DND-41 (cell line): ENCODE measurements at regions not wholly inside any gene's neighbourhood (a gene's known extent, or its start where the extent isn't known, plus 50 kb on each side); places are given as distances from the start of the nearest gene placed in this dataset.

Experiments
- ATAC-seq: fragments of 200-7000 bp; cut with Tn5 transposase; 3 replicates; pipeline ENCODE4 v1.9.1; 2021; ENCODE audit warnings: low read depth; ENCODE audit not compliant: insufficient read depth
- DNase-seq: peaks from one replicate; pipeline ENCODE4 v3.0.0-alpha.2; 2020
- H2AFZ ChIP-seq: 2 replicates; pipeline ENCODE4 v1.6.0; 2012; ENCODE audit warnings: low read depth, low read length
- H3K27ac ChIP-seq: 2 replicates; pipeline ENCODE4 v1.5.1; 2012; ENCODE audit warnings: low read length, inconsistent platforms
- H3K27me3 ChIP-seq: fragments of 200-600 bp; sonication (generic); 2 replicates; pipeline ENCODE4 v1.6.0; 2012; ENCODE audit warnings: low read length, mild to moderate bottlenecking, inconsistent platforms; ENCODE audit not compliant: insufficient read depth, poor library complexity
- H3K36me3 ChIP-seq: 2 replicates; pipeline ENCODE4 v1.5.1; 2012; ENCODE audit warnings: low read length, inconsistent platforms; ENCODE audit not compliant: insufficient read depth
- H3K4me1 ChIP-seq: 2 replicates; pipeline ENCODE4 v1.5.1; 2012; ENCODE audit warnings: mild to moderate bottlenecking, low read length; ENCODE audit not compliant: insufficient read depth
- H3K4me2 ChIP-seq: 2 replicates; pipeline ENCODE4 v1.6.0; 2012; ENCODE audit warnings: mild to moderate bottlenecking, moderate library complexity, low read length, inconsistent platforms; ENCODE audit not compliant: insufficient read depth
- H3K4me3 ChIP-seq, 2 experiments: fragments of 200-600 bp in 1 of 2; shearing (Covaris generic) in 1 of 2; 2 replicates each; pipeline ENCODE4 v1.5.1; 2012 to 2016; ENCODE audit warnings: inconsistent platforms in 2 of 2, low read length in 2 of 2, mild to moderate bottlenecking in 2 of 2, low read depth in 1 of 2, moderate library complexity in 1 of 2
- H3K79me2 ChIP-seq: 2 replicates; pipeline ENCODE4 v1.6.0; 2012; ENCODE audit warnings: low read length, inconsistent platforms; ENCODE audit not compliant: insufficient read depth
- H3K9ac ChIP-seq: 2 replicates; pipeline ENCODE4 v1.6.0; 2012; ENCODE audit warnings: low read depth, mild to moderate bottlenecking, inconsistent platforms, low read length, moderate library complexity
- H3K9me3 ChIP-seq: 2 replicates; pipeline ENCODE4 v1.5.1; 2012; ENCODE audit warnings: low read length, moderate library complexity, mild to moderate bottlenecking, inconsistent platforms; ENCODE audit not compliant: insufficient read depth, severe bottlenecking
- H4K20me1 ChIP-seq: 2 replicates; pipeline ENCODE4 v1.6.0; 2012; ENCODE audit warnings: low read length; ENCODE audit not compliant: insufficient read depth
- EZH2 ChIP-seq: IDR thresholded peaks from 3 replicates; pipeline ENCODE4 v1.6.1; 2012; ENCODE audit warnings: borderline replicate concordance, low read depth, mild to moderate bottlenecking, moderate library complexity, low read length, inconsistent platforms; ENCODE audit not compliant: severe bottlenecking
- TF ChIP-seq, protein P1 (sequence below): IDR thresholded peaks from 2 replicates; pipeline ENCODE4 v1.5.1; 2012; ENCODE audit warnings: borderline replicate concordance, low read length, moderate library complexity, mild to moderate bottlenecking; ENCODE audit not compliant: poor library complexity, severe bottlenecking; ENCODE audit errors: extremely low read depth

DNA sequence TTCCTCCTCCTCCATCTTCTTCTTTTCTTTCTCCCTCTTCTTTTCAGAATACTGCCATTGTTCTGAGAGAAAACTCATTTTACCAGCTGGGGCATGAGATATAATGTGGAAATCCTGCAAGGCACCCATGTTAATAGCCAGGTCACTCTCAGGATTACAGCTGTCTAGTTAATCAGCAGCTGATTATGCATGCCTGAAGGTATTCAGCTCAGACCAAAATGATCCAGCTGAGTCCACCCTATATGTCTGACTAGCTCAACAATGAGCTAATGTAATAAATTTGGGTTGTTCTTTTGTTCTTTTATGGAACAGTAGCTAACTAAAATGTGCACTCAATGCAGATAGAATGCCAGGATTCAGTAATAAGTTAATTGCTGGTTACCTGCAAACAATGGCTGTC is 441.4 kb downstream of the KDM5D start:
- DNase-seq (no peak), ATAC-seq (no peak)
- TF ChIP-seq, protein P1, sequence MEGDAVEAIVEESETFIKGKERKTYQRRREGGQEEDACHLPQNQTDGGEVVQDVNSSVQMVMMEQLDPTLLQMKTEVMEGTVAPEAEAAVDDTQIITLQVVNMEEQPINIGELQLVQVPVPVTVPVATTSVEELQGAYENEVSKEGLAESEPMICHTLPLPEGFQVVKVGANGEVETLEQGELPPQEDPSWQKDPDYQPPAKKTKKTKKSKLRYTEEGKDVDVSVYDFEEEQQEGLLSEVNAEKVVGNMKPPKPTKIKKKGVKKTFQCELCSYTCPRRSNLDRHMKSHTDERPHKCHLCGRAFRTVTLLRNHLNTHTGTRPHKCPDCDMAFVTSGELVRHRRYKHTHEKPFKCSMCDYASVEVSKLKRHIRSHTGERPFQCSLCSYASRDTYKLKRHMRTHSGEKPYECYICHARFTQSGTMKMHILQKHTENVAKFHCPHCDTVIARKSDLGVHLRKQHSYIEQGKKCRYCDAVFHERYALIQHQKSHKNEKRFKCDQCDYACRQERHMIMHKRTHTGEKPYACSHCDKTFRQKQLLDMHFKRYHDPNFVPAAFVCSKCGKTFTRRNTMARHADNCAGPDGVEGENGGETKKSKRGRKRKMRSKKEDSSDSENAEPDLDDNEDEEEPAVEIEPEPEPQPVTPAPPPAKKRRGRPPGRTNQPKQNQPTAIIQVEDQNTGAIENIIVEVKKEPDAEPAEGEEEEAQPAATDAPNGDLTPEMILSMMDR, result no peak
- TF ChIP-seq EZH2, result no peak
- no peaks in the 10 kb centered on the region for H3K27me3 ChIP-seq
- no peak overlapping the region for H2AFZ ChIP-seq
- H3K4me2 ChIP-seq, result no peak overlapping the region
- no peak overlapping the region for H3K9ac ChIP-seq
- no peak overlapping the region for H3K27ac ChIP-seq
- H3K36me3 ChIP-seq, result no peaks in the 10 kb centered on the region
- no peaks in the 10 kb centered on the region for H3K4me1 ChIP-seq
- no peaks in the 10 kb centered on the region for H3K9me3 ChIP-seq
- H4K20me1 ChIP-seq, result no peaks in the 10 kb centered on the region
- H3K4me3 ChIP-seq, result no peak overlapping the region
- no peaks in the 10 kb centered on the region for H3K79me2 ChIP-seq

DNA sequence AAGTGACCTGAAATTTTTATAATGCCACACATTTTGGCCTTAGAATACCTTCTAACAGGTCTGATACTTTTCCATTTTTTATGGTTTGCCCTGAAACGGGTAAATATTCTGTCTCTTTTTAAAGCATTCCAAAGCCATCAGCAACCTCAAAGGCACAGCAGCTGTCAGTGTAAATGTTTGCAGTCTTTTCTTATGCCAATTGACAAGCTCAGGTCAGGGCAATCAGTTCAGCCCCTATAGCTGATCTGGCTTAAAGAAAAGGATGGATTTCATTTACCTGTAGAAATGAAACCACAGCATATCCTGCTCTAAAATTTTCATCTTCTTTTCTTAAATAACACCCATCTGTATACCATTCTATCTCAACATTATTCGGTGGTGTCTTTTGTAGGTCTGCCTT is 453.6 kb downstream of the KDM5D start:
- Histone ChIP-seq H3K9me3 (no peaks in the 10 kb centered on the region), H3K36me3 (no peaks in the 10 kb centered on the region), H3K79me2 (no peaks in the 10 kb centered on the region), H3K9ac (no peak overlapping the region), H2AFZ (no peak overlapping the region), H3K4me1 (no peaks in the 10 kb centered on the region), H3K27me3 (no peaks in the 10 kb centered on the region), H3K4me3 (no peak overlapping the region), H3K27ac (no peak overlapping the region), H4K20me1 (no peaks in the 10 kb centered on the region), H3K4me2 (no peak overlapping the region)
- TF ChIP-seq EZH2, result no peak
- TF ChIP-seq, protein P1, result no peak
- no peak for DNase-seq
- ATAC-seq, result no peak

DNA sequence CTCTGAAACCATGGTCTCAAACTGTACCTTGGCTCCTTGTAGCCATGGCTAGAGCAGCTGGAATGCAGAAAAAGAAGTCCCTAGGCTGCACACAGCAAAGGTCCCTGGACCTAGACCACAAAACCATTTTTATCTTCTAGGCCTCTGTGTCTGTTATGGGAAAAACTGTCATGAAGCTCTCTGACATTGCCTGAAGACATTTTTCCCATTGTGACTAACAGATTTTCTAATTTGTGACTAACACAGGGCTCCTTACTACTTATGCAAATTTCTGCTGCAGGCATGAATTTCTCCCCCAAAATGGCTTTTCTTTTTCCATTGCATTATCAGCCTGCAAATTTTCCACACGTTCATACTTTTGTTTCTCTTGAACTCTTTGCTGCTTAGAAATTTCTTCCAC is 470.4 kb downstream of the KDM5D start:
- H3K79me2 ChIP-seq, result no peaks in the 10 kb centered on the region
- no peaks in the 10 kb centered on the region for H3K4me1 ChIP-seq
- no peaks in the 10 kb centered on the region for H4K20me1 ChIP-seq
- no peak overlapping the region for H3K4me3 ChIP-seq
- H3K4me2 ChIP-seq, result no peak overlapping the region
- DNase-seq (no peak), ATAC-seq (no peak)
- no peak overlapping the region for H2AFZ ChIP-seq
- H3K9me3 ChIP-seq, result no peaks in the 10 kb centered on the region
- H3K36me3 ChIP-seq, result no peaks in the 10 kb centered on the region
- H3K9ac ChIP-seq, result no peak overlapping the region
- TF ChIP-seq, protein P1, result no peak
- TF ChIP-seq EZH2, result no peak
- no peak overlapping the region for H3K27ac ChIP-seq
- no peaks in the 10 kb centered on the region for H3K27me3 ChIP-seq

DNA sequence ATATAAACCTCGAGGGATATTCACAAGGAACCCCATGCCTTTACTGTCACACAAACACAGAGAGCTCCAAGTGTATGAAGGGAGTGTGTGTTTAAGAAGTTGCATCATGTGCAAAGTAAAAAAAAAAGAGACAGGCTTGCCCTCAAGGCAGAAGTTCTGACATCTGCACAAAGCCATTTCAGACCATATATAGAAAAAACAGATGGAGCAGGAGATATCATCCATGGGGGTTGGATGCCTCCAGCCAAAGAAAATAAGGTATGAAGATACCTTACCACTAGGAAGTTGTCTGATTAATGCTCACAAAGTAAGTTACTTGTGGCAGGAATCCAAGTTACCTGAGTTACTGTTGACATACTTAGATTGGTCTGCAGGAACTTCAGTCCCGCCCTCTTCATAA is 476.2 kb downstream of the KDM5D start:
- Histone ChIP-seq H3K4me1 (no peaks in the 10 kb centered on the region), H3K4me2 (no peak overlapping the region)

More for the DNA sequence above, 476.2 kb downstream of the KDM5D start:
- Histone ChIP-seq H3K9ac (no peak overlapping the region), H4K20me1 (no peaks in the 10 kb centered on the region), H3K9me3 (no peaks in the 10 kb centered on the region), H3K79me2 (no peaks in the 10 kb centered on the region), H3K27ac (no peak overlapping the region), H2AFZ (no peak overlapping the region), H3K27me3 (no peaks in the 10 kb centered on the region), H3K36me3 (no peaks in the 10 kb centered on the region), H3K4me3 (no peak overlapping the region)
- TF ChIP-seq, protein P1, result no peak
- no peak for TF ChIP-seq EZH2
- ATAC-seq (no peak), DNase-seq (no peak)
